HCEC 1CT (cell line): ENCODE measurements at regions not wholly inside any gene's neighbourhood (a gene's known extent, or its start where the extent isn't known, plus 50 kb on each side); places are given as distances from the start of the nearest gene placed in this dataset.

Source experiments
- DNase-seq: peaks from one replicate; pipeline ENCODE4 v3.0.0-alpha.2; 2017

DNA sequence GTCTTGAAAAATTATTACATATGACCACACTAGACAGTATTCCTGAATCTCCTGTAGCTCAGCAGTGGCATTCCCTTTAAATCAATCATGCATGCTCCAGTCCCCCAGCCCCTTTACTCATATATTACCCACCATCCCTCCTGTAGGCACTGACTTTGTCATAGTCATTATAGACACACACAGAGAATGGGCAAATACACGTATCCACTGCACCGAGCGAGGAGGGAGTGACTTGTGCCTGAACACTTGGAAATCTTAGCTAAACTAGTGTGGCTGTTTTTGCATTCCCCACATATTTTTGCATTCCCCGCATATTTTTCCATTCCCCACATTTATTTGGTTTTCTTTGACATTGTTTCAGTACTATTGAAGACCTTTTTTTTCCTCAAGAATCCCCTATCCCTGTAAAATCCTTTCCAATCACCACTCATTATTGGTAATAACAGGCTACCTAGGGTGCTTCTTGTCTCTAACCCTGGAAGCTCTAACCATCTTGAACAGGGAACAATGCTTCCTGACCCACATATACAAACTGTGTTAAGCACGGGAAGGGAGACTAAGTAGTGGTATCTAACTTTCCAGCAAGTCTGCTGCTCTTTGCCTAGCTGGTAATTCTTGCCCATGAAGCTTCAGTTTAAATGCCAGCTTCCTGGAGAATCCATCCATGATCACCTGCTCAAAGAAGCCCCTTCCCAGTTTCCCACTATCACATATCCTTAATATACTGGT lies 534.4 kb upstream of the CAMK1G start:
- DNase-seq: peak; percentile 2

DNA sequence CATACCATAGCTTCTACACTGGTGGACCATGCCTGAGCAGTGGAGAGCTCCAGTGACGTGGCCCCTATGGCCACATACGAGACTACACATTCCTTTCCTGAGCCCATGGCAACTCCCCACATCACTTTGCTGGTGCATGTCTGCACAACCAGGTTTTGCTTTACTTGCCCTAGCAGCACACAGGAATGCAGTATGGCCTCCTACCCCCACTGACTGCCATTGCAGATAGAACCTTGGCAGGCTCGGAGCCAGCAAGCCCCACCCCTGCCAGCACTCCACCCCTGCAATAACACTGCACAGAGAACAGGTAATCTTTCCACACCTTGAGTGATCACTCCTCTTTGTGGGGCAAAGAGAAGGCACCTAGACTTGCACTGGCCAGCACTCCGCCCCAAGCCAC lies 531.9 kb upstream of the CAMK1G start:
- DNase-seq: no peak

- DNase-seq: no peak
Observed at GRCh38 chr1:209053587-209053986, 529.9 kb upstream of the CAMK1G start.

- DNase-seq: no peak
Observed at GRCh38 chr1:209057083-209057482, 526.4 kb upstream of the CAMK1G start.

DNA sequence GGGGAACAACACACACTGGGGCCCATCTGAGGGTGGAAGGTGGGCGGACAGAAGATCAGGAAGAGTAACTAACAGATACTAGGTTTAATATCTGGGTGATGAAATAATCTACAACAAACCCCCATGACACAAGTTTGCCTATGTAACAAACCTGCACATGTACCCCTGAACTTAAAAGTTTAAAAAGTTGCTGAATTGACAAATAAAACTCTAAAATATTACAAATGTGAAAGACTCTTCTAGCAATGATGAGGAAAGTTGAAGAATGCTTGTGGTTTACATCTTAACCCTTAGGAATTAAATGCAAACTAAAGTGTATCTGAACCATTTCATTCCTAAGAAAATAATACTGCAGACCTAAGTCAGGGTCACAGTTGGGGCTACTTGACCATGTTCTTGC lies 525.6 kb upstream of the CAMK1G start:
- DNase-seq: no peak

GRCh38 chr1:209059376-209059775 lies 524.1 kb upstream of the CAMK1G start:
- no peak for DNase-seq

DNA sequence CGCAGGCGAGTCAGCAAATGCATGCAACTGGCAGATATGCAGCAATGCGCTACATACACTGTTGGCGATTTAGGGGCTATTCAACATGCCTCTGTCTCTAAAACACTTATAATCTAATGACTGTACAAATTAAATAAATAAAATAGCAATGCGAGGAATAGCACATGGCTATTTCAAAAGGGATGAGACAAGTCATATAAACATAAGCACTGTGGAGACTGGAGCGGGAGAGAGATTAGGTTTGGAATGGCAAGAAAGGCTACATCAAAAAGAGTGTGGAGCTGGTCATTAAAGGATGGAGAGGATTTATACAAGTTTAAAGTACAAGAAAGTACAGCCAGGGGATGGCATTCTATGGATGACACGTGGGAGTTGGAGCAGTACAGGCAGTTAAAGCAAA lies 523.5 kb upstream of the CAMK1G start:
- DNase-seq: no peak

GRCh38 chr1:209062081-209062620 lies 521.4 kb upstream of the CAMK1G start:
- DNase-seq: no peak

DNA sequence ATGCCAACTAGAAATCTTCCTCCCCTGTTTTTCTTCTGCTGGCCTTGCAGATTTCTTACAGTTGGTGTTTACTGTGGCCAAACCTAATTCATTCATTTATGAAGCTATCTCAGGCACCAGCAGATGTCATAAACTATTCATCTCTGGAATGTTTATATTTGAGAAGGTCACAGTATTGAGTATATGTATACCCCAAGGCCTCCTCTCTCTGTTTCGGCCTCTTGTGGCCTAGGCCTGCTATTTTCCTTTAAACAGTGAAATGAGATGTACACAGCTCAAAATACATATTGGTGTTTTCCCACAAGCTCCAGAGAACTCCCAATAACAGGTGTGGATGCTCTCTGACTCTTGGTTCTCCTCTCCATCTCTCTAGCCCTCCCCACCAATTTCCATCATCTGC lies 520.7 kb upstream of the CAMK1G start:
- DNase-seq: no peak

DNA sequence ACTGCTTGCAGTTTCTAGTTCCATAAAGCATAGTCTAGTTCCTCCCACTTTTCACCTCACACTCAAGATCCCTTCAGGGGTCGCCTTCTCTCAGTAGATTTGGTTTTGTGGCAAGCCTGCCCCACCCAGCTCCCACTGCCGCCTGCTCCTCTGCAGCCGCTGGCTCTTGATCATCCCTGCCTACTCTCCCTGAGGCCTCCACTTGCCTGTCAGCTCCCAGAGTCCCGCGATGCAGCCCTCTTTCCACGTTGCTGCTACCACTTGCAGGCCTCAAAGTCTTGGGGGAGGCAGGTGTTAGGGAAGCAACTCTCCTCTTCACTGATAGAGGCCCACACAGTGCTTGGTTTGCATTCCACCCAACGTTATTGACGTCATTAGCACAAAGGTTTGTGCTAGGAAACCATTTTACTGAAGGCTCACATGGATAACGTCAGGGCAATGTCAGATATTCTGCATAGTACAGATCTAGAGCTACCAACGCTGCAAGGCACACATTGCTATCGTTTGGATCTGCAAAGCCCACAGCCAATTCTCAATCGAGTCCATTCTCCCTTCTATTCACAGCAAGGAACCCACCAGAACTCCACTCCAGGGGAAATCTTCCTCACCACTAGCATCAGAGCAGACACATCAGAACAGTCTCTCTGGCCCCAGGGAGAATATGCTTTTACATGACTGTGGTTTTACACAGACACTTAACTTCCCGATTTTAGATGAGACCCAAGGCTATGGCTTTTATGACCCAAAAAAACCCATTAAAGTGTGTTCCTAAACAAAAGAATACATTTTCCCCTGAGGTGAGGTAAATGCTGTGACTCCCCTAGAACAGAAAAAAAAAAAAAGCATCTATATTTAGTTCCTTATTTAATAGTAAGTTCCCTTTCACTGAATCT lies 519.5 kb upstream of the CAMK1G start:
- no peak for DNase-seq

GRCh38 chr1:209064850-209065706 lies 518.4 kb upstream of the CAMK1G start:
- DNase-seq: no peak

DNA sequence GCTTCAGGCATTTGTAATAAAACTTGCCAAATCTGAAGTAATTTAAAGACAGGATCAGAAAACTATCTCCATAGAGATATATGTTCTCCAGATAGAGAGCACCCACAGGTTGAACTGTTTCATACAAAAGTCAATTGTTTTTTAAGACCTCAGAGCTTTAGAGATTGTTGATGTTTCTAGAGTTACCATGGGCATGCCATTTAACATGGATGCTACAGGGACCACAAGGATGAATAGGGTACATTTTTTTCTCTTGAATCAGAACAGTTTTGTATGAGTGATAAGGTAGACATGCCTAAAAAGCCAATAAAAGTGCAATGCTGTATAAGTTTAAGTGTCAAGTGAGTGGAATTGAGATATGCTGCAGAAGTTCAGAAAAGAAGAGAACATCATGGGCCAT lies 511.0 kb upstream of the CAMK1G start:
- DNase-seq: no peak

GRCh38 chr1:209073879-209074278 lies 509.6 kb upstream of the CAMK1G start:
- no peak for DNase-seq

- no peak for DNase-seq
Observed at GRCh38 chr1:209074575-209075250, 508.8 kb upstream of the CAMK1G start.

DNA sequence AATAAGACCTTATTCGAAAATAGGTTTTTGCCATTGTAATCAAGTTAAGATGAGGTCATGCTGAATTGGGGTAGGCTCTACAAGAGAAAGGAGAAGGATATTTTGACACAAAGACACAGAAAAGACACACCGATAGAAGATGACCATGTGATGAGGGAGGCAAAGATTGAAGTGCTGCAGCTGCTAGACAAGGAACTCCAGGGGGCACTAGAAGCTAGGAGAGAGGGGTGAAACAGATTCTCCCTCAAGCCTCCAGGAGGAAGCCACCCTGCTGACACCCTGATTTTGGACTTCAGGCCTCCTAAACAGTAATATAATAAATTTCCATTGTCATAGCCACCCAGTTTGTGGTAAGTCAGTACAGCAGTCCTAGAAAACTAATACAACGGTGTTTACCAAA lies 506.8 kb upstream of the CAMK1G start:
- DNase-seq: no peak

DNA sequence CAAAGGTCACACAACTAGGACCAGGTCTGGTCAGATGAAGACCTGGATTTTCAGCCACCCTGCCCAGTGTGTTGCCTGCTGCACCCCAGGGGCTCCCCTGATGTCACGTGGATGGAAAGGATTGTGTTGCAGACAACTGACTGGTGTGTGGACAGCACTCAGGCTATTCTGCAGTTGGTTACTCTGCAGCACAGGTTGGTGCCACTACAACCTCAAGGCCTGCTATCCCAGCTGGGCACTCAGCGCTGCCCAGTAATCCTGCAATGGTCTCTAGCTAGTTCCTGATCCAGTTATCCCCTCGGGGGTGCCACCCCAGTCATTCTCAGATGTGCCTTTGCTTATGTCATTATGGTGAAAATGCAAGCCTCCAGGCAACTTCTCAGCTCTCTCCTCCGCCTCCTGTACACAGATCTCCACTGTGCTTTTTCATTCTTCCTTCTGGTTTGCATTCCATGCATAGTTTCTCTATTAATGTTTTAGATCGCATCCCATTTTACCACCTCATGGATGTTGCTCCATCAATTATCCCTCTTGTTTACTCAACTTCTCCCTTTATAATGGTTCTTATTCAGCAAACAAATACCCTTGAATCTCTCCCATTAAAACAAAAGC lies 503.2 kb upstream of the CAMK1G start:
- no peak for DNase-seq

- DNase-seq: no peak
Observed at GRCh38 chr1:209086486-209087192, 496.9 kb upstream of the CAMK1G start.

- DNase-seq: no peak
Observed at GRCh38 chr1:209094384-209094783, 489.1 kb upstream of the CAMK1G start.

GRCh38 chr1:209095627-209096595 lies 487.6 kb upstream of the CAMK1G start:
- DNase-seq: peak; percentile 16

DNA sequence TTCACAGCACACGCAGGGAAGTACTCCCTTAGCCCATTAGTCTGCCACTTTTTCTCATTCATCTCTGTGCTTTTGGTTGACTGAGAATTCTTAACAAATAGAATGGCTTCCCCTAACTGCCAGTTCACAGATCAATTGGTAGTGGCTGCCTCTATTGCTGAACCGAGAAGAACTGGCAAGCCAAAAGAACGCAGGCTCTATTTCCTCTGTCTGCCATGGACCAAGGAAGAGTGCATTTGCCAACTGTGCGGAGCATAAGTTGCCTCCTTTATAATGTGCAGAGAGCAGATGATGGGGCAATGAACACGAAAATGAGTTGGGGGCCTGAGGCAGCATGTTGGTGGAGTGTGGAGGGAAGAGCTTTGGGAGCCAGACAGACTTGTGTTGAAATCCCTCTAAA lies 483.1 kb upstream of the CAMK1G start:
- no peak for DNase-seq
